HG03460 (cell line): ENCODE measurements at regions not wholly inside any gene's neighbourhood (a gene's known extent, or its start where the extent isn't known, plus 50 kb on each side); places are given as distances from the start of the nearest gene placed in this dataset.

ENCODE experiments used
- ATAC-seq: cut with Tn5 transposase; IDR thresholded peaks from one replicate; pipeline ENCODE4 v1.9.1; 2021; ENCODE audit not compliant: unreplicated experiment

DNA sequence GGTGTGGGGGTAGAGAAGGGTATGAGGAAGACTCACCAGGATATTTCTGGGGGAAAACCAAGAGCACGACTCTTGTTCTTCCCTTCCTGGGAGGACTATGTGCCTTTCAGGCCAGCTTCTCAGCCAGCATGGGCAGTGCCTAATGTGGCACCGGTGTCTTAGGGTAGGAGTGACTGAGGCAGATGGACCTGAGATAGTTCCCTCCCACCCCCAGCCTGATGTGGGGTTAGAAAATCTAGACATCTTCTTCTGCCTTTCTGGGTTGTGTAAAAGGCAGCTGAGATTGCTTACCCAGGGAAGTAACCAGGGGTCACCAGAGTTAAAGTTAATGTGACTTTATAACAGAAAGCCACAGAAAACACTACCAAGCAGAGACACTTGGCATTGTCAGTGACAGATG, 127.3 kb downstream of the TMA16 start:
- ATAC-seq, result no peak

DNA sequence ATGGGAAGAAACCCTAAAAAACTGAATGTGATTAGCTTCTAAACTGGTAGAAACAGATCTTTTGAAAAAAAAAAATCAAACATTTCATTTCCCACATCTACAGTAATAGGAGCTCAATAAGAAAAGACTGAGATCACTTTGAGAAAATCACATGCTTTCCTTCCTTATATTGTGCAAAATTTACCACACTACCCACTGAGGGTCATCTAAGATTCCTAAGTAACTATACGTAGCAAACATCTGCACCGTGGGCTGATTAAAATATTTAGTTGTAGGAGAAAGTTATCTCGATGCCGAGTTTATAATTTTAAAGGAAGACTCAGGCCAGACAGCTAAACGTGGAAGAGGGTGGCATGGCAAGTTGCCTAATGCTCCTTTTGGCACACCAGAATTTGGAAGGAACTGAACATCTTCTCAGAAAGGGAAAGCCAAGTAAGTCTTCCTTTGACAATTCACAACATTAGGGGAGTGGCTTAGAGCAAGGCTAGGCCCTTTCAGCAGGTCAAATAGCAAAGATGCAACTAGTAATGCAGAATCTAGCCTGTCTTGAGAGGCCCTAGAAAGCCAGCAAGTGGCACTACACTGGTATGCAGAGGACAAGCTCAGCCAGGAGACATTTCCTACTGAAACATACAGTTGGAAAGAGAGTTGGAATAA, 128.0 kb downstream of the TMA16 start:
- ATAC-seq, result no peak

DNA sequence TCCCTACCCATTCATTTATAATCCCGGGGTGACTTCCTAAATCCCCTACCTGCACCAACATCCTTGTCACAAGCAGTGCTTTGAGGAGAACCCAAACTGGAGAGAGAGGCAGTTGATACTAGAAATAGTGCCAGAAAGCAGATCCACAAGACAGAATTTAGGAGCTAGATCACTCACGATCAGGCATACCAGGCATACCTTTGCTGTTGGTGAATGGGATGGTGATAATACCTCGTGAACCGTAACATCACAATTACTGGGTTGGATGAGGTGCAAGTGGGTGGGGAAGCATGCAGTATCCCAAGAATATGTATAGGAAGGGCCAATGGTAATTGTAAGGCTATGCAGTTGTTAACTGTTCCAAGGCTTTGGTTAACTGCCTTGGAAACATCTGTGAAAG, 129.3 kb downstream of the TMA16 start:
- ATAC-seq, result no peak

DNA sequence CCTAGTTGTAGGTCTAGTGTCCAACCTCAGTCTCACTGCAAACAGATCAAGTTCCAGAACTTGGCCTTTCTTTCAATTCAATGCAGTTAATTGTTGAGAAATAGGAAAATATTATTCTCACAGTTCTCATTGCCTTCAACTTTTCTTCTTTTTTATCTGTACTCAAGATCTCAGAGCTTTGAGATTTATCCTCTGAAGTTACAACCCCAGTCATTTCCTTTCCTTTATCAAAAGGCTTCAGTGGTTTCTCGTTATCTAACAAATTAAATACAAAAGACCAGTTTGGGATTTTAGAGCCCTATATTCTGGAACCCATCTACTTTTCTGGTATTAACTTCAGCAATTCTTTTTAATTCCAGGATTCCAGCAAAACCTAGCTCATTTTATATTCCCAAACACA, 130.2 kb downstream of the TMA16 start:
- no peak for ATAC-seq

DNA sequence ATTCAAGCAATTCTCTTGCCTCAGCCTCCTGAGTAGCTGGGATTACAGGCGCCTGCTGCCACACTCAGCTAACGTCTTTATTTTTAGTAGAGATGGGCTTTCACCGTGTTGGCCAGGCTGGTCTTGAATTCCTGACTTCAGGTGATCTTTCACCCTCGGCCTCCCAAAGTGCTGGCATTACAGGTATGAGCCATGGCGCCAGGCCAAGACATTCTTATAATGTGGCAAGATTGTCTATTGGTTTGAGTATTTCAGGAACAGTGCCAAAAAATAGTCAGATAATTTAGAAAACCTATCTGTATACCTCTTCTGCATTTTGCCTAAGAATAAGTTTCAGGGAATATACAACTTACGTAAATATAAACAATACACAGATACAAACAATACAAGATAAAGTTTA, 136.8 kb downstream of the TMA16 start:
- no peak for ATAC-seq

GRCh38 chr4:163638909-163639308, 144.4 kb downstream of the TMA16 start:
- no peak for ATAC-seq

DNA sequence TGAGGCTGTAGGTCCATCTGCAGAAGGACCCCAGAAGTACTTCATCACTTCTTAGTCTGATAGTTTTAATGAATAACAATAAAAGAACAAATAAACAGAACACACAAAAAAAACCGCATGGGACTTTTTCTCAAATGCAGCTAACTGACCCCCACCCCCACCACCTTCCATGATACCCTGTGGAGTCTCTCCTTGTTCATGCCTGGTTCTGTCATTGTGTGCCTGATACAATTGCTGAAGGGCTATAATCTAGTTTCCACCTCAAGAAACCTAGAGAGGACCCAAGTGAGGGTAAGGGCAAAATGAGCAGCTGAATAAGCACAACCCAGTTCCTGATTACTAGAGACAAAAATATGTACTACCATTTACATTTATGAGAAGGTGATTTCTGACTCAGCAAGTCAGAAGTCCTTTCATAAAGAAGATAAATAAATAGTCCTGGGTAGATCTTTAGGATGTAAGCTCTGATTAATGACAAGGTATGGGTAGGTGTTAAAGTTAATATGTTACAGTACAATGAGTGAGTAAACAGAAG, 155.1 kb downstream of the TMA16 start:
- ATAC-seq, result no peak

- no peak for ATAC-seq
These were observed 157.3 kb downstream of the TMA16 start for GRCh38 chr4:163651761-163652160.

DNA sequence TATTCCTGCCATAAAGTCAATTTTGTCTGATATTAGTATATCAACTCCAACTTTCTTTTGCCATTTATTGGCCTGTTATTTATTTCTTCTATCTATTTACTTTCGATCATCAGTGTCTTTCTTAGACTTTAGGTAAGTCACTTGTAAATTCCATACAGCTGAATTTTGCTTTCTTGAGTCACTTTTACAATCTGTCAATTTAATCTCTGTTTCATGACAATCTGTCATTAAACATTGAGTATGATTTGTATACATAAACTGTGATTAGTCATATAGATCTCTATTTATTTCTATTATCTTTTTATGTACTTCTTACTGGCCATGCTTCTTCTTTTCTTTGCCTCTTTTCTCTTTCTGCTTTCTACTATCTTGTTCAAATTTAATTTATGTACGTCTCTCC, 160.1 kb downstream of the TMA16 start:
- ATAC-seq, result no peak

DNA sequence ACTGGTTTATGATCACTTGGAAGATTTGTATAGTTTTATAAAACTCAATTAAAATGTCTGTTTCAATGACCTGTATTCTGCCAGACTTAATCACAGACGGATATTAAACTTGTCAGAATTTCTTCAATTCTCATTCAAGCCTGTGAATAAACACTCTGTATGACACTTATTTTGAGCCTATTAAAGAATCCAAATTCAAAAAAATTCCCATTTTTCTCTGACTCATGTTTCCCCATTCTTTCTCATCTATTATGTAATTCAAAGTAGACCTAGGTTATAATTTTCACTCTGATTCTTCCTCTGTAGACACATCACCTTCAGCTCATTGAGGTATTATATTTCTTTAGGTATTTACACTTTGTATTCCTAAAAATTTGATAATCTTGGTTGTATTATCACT, 166.1 kb downstream of the TMA16 start:
- ATAC-seq, result no peak

DNA sequence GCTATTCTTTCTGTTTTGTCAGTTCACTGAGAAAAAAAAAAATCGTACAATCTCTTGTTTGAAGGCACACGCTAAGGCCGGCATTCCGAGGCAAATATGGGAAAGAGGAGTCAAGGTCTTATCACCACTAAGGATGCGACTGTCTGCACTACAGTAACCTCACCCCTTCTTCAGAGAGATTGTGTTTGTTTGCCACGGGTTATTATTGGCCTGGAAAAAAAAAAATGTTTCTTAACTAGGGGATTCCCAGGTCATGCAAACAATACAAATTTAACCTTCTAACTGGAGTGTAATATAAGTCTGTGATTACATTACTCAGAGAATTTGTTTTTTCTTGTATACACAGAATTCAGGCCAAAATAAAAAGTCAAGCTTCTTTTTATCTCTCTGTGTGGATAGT, 168.3 kb downstream of the TMA16 start:
- no peak for ATAC-seq

GRCh38 chr4:163663454-163664225, 169.2 kb downstream of the TMA16 start:
- peak; percentile 80 for ATAC-seq

- ATAC-seq, result no peak
These were observed 170.6 kb downstream of the TMA16 start for GRCh38 chr4:163665101-163665500.

GRCh38 chr4:163665521-163666331, 171.2 kb downstream of the TMA16 start:
- peak; percentile 29 for ATAC-seq

DNA sequence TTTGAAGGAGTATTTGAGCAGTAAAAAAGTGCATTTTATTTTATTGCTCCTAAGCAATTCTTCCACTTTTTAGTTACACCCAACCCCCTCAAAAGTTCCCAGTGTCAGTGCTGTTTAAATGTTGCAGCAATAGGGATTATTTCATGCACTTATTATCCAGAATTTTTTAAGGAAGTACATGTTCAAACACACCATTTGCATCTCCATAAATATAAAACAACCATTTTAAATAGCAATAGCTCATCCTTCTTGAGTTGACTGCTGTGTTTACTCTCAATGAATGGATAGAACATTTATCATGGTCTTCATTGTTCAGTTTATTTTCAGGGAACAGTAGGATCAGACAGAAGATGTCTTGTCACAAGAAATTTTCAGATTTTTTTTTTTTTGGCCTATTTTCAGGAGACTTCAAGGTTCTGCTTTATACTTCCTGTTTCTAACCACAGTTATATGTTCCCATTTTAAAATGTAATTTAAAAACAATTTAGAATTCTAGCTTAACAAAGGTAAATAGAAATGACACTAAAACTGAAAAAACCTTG, 171.9 kb downstream of the TMA16 start:
- no peak for ATAC-seq

DNA sequence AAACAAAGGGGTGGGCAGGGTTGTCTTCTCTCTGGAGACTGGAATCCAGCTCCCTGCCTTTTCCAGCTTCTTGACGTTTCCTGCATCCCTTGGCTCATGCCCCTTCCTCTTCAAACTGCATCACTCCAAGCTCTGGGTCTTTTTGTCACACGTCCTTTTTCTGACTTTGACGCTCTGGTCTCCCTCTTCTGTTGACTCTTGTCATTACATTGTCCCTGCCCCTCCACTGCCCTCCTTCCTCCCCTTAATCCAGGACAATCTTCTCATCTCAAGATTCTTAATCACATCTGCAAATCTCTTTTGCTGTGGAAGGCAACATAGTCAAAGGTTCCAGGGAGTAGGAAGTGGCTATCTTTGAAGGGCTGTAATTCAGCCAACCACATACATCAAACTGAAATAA, 178.3 kb downstream of the TMA16 start:
- ATAC-seq, result no peak

- ATAC-seq, result no peak
These were observed 179.6 kb downstream of the TMA16 start for GRCh38 chr4:163673848-163674697.

- no peak for ATAC-seq
These were observed 184.7 kb downstream of the TMA16 start for GRCh38 chr4:163679189-163679588.

GRCh38 chr4:163680386-163681098, 186.1 kb downstream of the TMA16 start:
- no peak for ATAC-seq
